DMS53 (cell line): ENCODE measurements at regions not wholly inside any gene's neighbourhood (a gene's known extent, or its start where the extent isn't known, plus 50 kb on each side); places are given as distances from the start of the nearest gene placed in this dataset.

Source experiments
- DNase-seq: peaks from one replicate; lab custom pipeline; 2025; lab: John Stamatoyannopoulos, UW

- DNase-seq = no peak
Observed at GRCh38 chr16:65429504-65430181, 307.8 kb upstream of the CDH11 start.

GRCh38 chr16:65426484-65426883, 304.6 kb upstream of the CDH11 start:
- DNase-seq = no peak

DNA sequence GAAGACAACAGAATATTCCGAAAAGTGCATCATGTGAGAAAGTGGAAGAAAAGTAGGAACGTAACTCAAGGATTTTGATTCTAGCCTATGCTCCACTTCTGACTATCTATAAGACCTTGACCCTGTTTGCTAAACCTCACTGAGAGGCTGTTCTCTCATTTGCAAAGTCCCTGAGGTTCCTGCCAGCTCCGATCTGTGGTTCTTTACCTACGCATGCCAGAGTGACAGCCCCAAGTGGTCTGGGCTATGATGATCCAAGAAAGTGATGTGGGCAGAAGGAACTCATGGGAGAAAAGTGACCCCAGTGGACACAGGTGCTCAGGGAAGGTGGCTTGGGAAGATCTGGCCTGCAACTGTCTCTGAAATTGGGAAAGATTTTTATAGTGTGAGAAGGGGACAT, 301.1 kb upstream of the CDH11 start:
- DNase-seq = no peak

DNA sequence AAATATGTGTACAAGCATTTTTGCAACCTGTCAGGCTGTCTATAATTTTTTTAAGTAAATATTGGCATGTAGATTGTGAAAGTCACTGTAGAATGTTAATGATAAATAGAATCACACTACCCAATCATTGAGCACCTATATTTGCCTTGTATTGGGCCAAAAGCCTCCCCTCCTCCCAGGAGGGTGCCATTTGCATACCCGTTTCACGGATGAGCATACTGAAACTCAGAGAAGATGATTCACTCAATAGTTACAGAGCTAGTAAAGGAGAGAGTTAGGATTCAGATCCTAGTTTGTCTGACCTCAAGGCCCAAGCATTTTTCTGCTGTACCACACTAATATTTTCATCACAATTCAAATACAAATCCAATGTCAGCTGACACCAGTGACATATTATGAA, 299.7 kb upstream of the CDH11 start:
- DNase-seq = no peak

DNA sequence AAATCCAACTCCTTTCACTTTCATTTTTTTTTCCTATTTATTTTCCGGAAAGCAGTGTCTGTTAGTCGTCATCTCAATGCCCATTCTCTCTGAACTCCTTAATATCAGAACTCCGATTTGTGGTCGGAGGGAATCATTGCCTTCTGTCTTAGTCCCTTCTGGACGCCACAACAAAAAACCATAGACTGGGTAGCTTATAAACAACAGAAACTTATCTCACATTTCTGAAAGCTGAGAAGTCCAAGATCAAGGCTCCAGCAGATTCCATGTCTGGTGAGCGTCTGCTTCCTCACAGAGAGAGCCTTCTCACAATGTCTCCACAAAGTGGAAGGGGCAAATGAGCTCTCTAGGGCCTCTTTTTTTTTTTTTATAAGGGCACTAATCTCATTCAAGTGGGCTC, 296.6 kb upstream of the CDH11 start:
- no peak for DNase-seq

- no peak for DNase-seq
Observed at GRCh38 chr16:65415460-65415859, 293.6 kb upstream of the CDH11 start.

GRCh38 chr16:65414284-65414984, 292.6 kb upstream of the CDH11 start:
- DNase-seq = no peak

GRCh38 chr16:65413861-65414260, 292.0 kb upstream of the CDH11 start:
- no peak for DNase-seq

DNA sequence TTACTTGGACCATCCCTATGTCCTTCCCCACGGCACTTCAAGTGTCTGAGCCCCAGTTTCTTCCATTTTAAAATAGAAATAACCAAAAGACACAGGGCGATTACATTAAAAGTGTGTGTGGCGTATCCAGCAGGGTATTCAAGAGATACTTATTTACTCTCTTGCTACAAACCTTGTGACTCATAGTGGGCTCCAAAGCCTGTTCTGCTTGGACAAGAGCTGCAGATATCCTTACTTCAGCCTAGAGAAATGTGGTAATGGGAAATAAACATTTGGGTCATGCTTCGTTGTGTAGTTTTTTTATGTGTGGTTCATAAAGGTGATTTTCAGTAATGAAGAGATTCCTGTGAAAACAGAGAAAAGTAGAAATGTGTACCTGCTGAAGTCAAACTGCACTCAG, 288.9 kb upstream of the CDH11 start:
- no peak for DNase-seq

DNA sequence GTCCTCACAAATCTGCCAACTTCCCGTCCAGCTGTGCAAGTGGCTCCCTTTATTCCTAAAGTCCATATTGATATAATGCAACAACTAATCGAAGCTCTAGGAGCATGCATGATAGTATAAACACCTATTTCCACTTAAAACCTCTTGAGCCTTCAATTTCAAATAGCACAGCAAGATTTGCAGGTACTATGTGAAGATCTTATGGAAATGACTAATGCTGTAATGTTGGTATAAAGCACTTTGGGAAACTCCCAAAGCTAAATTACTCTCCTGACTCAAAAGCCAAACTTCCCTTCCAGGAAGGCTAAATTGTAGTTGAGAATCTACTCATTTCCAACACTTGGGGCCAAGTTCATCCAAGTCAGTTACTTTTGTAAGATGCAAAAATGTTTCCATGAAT, 287.6 kb upstream of the CDH11 start:
- no peak for DNase-seq

DNA sequence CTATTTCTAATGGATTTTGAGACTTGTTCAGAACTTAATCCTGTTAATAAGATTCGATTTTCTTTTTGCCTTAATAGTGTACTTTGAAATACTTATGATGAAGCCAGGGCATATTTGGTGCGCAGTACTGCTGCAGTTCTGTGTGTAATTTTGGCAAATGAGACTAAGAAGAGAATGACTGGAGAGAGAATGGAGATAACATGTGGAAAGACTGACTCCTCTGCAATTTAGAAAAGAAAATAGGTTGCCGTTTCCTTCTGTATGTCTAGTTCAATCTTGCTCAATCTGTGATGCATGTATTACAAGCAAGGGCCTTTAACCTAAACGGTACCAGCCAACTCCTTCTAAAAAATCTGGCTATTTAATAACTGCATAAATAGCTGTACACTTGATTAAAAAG, 285.1 kb upstream of the CDH11 start:
- no peak for DNase-seq

DNA sequence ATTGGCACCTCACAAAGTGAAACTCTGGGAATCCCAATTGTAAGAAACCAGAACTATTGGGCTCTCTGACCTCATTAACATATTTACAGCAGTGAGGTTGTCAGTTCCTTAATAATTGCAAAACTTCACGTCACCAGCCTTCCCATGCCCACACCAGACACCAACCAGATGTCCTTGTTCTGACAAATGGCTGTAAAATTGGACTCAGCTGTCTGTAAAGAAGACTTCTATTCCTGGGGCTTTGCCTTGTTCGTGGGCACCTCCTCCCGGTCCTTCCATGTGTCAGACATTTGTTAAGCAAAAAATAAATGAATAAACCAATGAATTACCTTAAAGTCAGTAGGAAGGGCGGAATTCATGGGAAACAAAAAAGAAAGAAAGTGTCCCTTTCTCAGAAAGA, 284.3 kb upstream of the CDH11 start:
- no peak for DNase-seq

DNA sequence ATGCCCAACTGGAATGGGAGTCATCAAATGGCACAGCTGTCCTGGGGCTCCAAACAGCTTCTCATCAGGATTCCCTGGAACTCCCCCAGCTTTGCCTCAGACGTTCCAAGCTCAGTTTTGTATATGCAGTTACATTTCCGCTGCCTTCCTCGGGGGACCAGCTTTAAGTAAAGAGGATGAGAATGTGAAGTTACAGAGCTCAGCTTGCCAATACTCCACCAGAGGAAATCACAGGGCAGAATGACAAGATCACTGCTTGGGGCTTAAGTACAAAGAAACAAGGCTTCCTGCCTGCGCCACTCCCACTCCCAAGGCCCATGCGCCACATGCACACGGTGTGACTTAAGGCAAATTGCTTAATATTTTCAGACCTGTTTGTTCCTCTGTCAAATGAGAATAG, 272.4 kb upstream of the CDH11 start:
- DNase-seq = no peak

- DNase-seq = no peak
Observed at GRCh38 chr16:65392806-65393565, 271.1 kb upstream of the CDH11 start.

DNA sequence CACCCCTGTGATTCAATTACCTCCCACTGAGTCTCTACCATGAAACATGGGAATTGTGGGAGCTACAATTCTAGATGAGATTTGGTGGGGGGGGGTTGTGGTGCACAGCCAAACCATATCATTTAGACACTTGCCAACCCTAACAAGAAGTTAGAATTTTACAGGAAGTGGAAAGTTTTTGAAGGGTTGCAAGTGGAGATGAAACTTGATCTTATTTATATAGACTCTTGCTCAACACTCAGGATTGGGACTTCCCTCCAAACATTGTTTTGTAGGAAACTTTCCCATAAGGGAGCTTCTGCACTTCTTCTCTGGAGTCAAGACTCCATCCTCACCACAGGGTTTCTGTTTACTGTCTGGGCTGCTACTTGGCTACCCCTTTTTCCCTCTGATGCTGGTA, 266.7 kb upstream of the CDH11 start:
- no peak for DNase-seq

DNA sequence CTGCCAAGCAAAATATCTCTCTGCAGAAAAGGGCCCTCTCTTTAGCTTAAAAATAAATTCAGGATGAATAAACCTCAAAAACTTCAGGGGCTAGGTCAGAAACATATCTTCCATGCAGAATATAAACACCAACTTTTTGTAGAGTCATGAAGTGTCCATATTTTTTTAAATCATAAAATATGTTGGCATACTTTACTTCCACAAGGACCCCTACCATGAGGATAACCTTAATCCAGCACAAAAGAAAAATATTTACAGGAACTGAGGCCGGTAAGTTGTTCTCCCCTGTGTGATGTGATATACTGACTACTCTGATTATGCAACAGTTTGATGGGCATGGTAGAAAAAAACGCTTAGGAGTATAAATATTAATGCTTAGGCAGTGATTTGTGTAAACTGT, 264.8 kb upstream of the CDH11 start:
- no peak for DNase-seq

- no peak for DNase-seq
Observed at GRCh38 chr16:65384441-65384840, 262.6 kb upstream of the CDH11 start.

DNA sequence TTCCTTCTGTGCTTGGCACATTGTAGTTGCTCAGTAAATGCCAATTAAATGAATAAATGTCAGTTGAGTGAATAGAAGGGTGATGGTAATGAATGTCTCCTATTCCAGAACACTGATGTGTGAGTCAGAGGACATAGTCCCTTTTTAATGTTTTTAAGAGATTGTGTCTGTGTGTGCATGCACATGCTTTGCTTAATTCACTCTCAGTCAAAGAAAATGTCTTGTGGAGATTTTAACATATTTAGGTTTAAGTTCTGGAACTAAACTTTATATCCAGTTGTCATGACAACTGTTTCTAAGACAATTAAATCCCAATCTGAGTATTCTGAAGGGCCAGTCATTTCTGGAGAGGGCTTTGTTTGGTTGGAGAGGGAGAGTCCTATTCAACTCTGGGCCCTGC, 255.3 kb upstream of the CDH11 start:
- no peak for DNase-seq

GRCh38 chr16:65376601-65377000, 254.7 kb upstream of the CDH11 start:
- DNase-seq = no peak

- no peak for DNase-seq
Observed at GRCh38 chr16:65375651-65376050, 253.8 kb upstream of the CDH11 start.

GRCh38 chr16:65373097-65373496, 251.2 kb upstream of the CDH11 start:
- DNase-seq = no peak

- no peak for DNase-seq
Observed at GRCh38 chr16:65372171-65372570, 250.3 kb upstream of the CDH11 start.
